Smooth muscle cell (in vitro differentiated cells): ENCODE measurements at regions not wholly inside any gene's neighbourhood (a gene's known extent, or its start where the extent isn't known, plus 50 kb on each side); places are given as distances from the start of the nearest gene placed in this dataset.

Source experiments
- DNase-seq: peaks from one replicate; lab custom pipeline; 2025; ENCODE audit not compliant: unreplicated experiment; lab: John Stamatoyannopoulos, UW
- H2AFZ ChIP-seq: fragments of 200-600 bp; sonication (generic); 2 replicates; pipeline ENCODE4 v1.6.0; 2016; ENCODE audit warnings: antibody characterized with exemption, low read depth, mild to moderate bottlenecking
- H3F3A ChIP-seq: fragments of 200-600 bp; sonication (generic); 2 replicates; pipeline ENCODE4 v1.6.0; 2017; ENCODE audit warnings: antibody characterized with exemption, low read depth
- H3K27ac ChIP-seq: fragments of 200-600 bp; sonication (generic); 2 replicates; pipeline ENCODE4 v1.5.1; 2016; ENCODE audit warnings: low read depth, mild to moderate bottlenecking
- H3K27me3 ChIP-seq: fragments of 200-600 bp; sonication (generic); 2 replicates; pipeline ENCODE4 v1.6.1; 2016; ENCODE audit warnings: low read depth, mild to moderate bottlenecking
- H3K36me3 ChIP-seq: fragments of 200-600 bp; sonication (generic); 2 replicates; pipeline ENCODE4 v1.5.1; 2016; ENCODE audit warnings: low read depth
- H3K4me1 ChIP-seq: fragments of 200-600 bp; sonication (generic); 2 replicates; pipeline ENCODE4 v1.5.1; 2016; ENCODE audit warnings: low read depth
- H3K4me2 ChIP-seq: fragments of 200-600 bp; sonication (generic); 2 replicates; pipeline ENCODE4 v1.6.0; 2016; ENCODE audit warnings: mild to moderate bottlenecking
- H3K4me3 ChIP-seq: fragments of 200-600 bp; sonication (generic); 2 replicates; pipeline ENCODE4 v1.5.1; 2016; ENCODE audit warnings: mild to moderate bottlenecking
- H3K79me2 ChIP-seq: fragments of 200-600 bp; sonication (generic); 2 replicates; pipeline ENCODE4 v1.6.0; 2016; ENCODE audit warnings: low read depth, mild to moderate bottlenecking
- H3K9ac ChIP-seq: fragments of 200-600 bp; sonication (generic); 2 replicates; pipeline ENCODE4 v1.6.0; 2016; ENCODE audit warnings: low read depth
- H3K9me3 ChIP-seq: fragments of 200-600 bp; sonication (generic); replicated peaks from 2 replicates; pipeline ENCODE4 v1.5.1; 2016; ENCODE audit warnings: low read depth
- H4K20me1 ChIP-seq: fragments of 200-600 bp; sonication (generic); 2 replicates; pipeline ENCODE4 v1.6.0; 2016; ENCODE audit warnings: low read depth
- WGBS: methylation state at CpG from one replicate; pipeline ENCODE4 v1.1.7; 2016; ENCODE audit warnings: low lambda C conversion rate; 5-methylcytosine and 5-hydroxymethylcytosine counted together
- TF ChIP-seq, protein P1 (sequence below): fragments of 200-600 bp; sonication (generic); IDR thresholded peaks from 2 replicates; pipeline ENCODE4 v1.5.1; 2017; ENCODE audit warnings: borderline replicate concordance, mild to moderate bottlenecking, antibody characterized with exemption; ENCODE audit not compliant: insufficient read depth, poor library complexity, severe bottlenecking

DNA sequence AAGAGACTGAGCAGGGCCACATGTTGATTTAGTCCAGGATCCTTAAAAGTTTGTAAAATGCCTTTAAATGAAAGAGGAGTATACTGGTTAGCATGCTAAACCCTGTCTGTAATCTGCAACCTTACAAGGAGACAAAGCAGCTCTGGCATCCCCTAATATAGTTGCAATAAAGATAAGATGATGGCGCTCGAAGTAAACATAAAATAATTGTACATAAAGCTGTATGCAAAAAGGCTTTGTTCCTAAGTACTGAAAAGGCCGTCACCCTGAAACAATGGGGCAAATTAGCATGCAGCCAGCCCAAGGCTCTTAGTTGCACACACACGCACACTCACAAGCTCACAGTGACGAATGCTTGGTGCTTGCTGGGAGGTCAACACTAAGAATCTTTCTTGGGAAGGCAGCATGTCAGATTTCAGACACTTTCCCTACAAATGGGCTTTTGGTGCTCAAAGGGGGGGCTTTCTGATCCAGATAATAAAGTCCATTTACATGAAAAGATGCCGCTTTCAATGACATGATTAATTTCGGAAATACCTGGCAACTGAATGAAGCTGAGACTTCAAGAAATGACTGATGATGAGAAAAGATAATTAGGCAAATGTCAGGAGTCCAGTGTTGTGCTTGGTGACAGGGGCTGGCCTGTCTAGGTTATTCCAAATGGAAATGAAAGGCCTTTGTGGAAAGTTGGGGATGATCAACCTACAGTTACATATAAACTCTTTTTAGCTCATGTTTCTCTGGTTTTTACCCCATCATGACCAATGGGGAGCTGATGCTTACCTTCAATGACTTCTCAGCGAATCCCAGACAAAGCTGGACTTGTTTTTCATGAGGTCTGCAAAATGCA lies 370.3 kb downstream of the MEIS1 start:
- Histone ChIP-seq H3K4me3 (no peak overlapping the region), H3K36me3 (no peaks in the 10 kb centered on the region), H3K27me3 (no peaks in the 10 kb centered on the region), H3K4me2 (peak overlapping the region; percentile 45), H3K27ac (no peak overlapping the region), H3K9ac (no peak overlapping the region), H3K9me3 (no peaks in the 10 kb centered on the region), H3K4me1 (peaks cover 10% of the 10 kb centered on the region), H2AFZ (peak overlapping the region; percentile 59), H3F3A (no peaks in the 10 kb centered on the region), H3K79me2 (no peaks in the 10 kb centered on the region), H4K20me1 (no peaks in the 10 kb centered on the region)
- DNase-seq: no peak
- 43% methylated on average over 8 of the region's 8 CpGs for WGBS
- TF ChIP-seq, protein P1, sequence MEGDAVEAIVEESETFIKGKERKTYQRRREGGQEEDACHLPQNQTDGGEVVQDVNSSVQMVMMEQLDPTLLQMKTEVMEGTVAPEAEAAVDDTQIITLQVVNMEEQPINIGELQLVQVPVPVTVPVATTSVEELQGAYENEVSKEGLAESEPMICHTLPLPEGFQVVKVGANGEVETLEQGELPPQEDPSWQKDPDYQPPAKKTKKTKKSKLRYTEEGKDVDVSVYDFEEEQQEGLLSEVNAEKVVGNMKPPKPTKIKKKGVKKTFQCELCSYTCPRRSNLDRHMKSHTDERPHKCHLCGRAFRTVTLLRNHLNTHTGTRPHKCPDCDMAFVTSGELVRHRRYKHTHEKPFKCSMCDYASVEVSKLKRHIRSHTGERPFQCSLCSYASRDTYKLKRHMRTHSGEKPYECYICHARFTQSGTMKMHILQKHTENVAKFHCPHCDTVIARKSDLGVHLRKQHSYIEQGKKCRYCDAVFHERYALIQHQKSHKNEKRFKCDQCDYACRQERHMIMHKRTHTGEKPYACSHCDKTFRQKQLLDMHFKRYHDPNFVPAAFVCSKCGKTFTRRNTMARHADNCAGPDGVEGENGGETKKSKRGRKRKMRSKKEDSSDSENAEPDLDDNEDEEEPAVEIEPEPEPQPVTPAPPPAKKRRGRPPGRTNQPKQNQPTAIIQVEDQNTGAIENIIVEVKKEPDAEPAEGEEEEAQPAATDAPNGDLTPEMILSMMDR: no peak

DNA sequence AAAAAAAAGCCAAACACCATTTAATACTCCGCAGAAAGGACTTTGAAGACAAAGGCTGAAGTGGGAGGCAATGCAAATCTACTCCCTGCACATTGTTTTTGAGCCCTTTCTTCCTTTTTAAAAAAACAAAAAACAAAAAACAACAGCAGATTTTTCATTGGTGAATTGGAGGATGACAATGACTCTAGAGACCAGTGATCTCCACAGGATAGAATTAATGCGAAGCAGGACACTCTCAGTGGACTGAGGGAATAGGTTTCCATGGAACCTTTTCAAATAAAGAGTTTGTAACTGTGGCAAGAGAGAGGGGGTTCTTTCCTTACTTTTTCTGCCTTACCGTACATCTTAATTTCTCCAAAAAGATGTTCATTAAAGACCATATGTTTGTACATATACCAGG lies 371.0 kb downstream of the MEIS1 start:
- WGBS: 65% methylated on average over 3 of the region's 3 CpGs

DNA sequence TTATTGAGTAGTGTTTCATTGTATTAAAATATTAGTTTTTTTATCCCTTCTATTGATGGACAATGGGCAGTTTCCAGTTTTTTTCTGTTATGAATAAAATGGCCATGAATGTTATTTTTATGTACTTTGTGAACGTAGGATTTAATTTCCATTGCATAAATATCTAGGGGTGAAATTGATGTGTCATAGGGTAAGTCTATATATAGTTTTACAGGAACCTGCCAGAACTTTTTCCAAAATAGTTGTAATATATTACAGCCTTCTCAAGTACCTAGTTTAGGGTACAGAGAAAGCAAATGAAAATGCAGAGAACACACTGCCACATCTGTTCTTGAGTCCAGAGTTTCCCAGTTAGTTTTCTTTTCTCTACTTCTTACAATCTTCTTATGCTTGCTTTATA lies 378.6 kb downstream of the MEIS1 start:
- no peaks in the 10 kb centered on the region for H3K9me3 ChIP-seq
- TF ChIP-seq, protein P1: no peak
- no peak overlapping the region for H3K9ac ChIP-seq
- H3K27me3 ChIP-seq: no peaks in the 10 kb centered on the region
- no peaks in the 10 kb centered on the region for H3K4me1 ChIP-seq
- H3K79me2 ChIP-seq: no peaks in the 10 kb centered on the region
- peaks cover 5% of the 10 kb centered on the region for H3F3A ChIP-seq
- peak overlapping the region; percentile 67 for H3K4me2 ChIP-seq
- peak overlapping the region; percentile 5 for H3K4me3 ChIP-seq
- DNase-seq: no peak
- H3K36me3 ChIP-seq: no peaks in the 10 kb centered on the region
- WGBS: 43% methylated on average over 1 of the region's 1 CpG
- H2AFZ ChIP-seq: peak overlapping the region; percentile 37
- H3K27ac ChIP-seq: peak overlapping the region; percentile 70
- H4K20me1 ChIP-seq: no peaks in the 10 kb centered on the region

More for the DNA sequence above, 371.0 kb downstream of the MEIS1 start:
- no peaks in the 10 kb centered on the region for H3K36me3 ChIP-seq
- H3K79me2 ChIP-seq: no peaks in the 10 kb centered on the region
- TF ChIP-seq, protein P1: no peak
- no peak overlapping the region for H2AFZ ChIP-seq
- no peaks in the 10 kb centered on the region for H3K9me3 ChIP-seq
- no peak overlapping the region for H3K4me2 ChIP-seq
- H4K20me1 ChIP-seq: no peaks in the 10 kb centered on the region
- no peaks in the 10 kb centered on the region for H3F3A ChIP-seq
- DNase-seq: no peak
- H3K27ac ChIP-seq: no peak overlapping the region
- H3K4me3 ChIP-seq: no peak overlapping the region
- H3K4me1 ChIP-seq: peaks cover 10% of the 10 kb centered on the region
- H3K9ac ChIP-seq: no peak overlapping the region
- H3K27me3 ChIP-seq: no peaks in the 10 kb centered on the region

DNA sequence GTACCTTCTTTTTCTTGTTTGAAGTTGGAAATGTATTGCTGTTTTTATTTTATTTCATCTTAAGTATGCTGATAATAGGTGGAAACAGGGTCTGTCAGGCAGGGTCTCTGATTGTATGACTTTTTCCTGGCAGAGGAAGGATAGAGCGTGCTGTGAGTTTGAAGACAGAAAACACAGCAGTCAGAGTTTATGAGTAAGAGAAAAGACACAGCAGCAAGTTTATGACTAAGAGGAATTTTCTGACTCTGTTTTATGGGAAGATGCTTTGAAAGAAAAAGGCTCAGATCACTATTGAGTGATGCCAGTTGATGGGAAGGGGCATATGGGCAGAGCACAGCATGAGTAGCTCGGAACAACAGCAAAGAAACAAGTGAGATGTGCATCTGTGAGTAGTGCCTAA lies 379.1 kb downstream of the MEIS1 start:
- Histone ChIP-seq H3K4me2 (peak overlapping the region; percentile 67), H4K20me1 (no peaks in the 10 kb centered on the region), H2AFZ (peak overlapping the region; percentile 37), H3K4me3 (peak overlapping the region; percentile 5), H3K27ac (peak overlapping the region; percentile 70), H3K4me1 (no peaks in the 10 kb centered on the region), H3K9me3 (no peaks in the 10 kb centered on the region), H3K27me3 (no peaks in the 10 kb centered on the region), H3K79me2 (no peaks in the 10 kb centered on the region), H3K9ac (no peak overlapping the region), H3F3A (peaks cover 5% of the 10 kb centered on the region), H3K36me3 (no peaks in the 10 kb centered on the region)
- TF ChIP-seq, protein P1: no peak
- no peak for DNase-seq
- 11% methylated on average over 2 of the region's 2 CpGs for WGBS
